Neural progenitor cell (in vitro differentiated cells): ENCODE measurements at regions not wholly inside any gene's neighbourhood (a gene's known extent, or its start where the extent isn't known, plus 50 kb on each side); places are given as distances from the start of the nearest gene placed in this dataset.

ENCODE experiments used
- DNase-seq: peaks from one replicate; pipeline ENCODE4 v3.0.0-alpha.2; 2016; ENCODE audit warnings: low spot score
- H2AFZ ChIP-seq: fragments of 200-600 bp; sonication (generic); replicated peaks from 2 replicates; pipeline ENCODE4 v1.6.1; 2016; ENCODE audit warnings: antibody characterized with exemption
- H3F3A ChIP-seq: fragments of 200-600 bp; sonication (generic); 2 replicates; pipeline ENCODE4 v1.6.1; 2016; ENCODE audit warnings: antibody characterized with exemption, low read depth
- H3K27ac ChIP-seq: fragments of 200-600 bp; sonication (generic); 2 replicates; pipeline ENCODE4 v1.5.1; 2016; ENCODE audit warnings: mild to moderate bottlenecking
- H3K27me3 ChIP-seq: fragments of 200-600 bp; sonication (generic); 2 replicates; pipeline ENCODE4 v1.6.1; 2016; ENCODE audit warnings: mild to moderate bottlenecking, moderate library complexity
- H3K36me3 ChIP-seq: fragments of 200-600 bp; sonication (generic); 2 replicates; pipeline ENCODE4 v1.5.1; 2016
- H3K4me1 ChIP-seq: fragments of 200-600 bp; sonication (generic); 2 replicates; pipeline ENCODE4 v1.6.1; 2016; ENCODE audit warnings: mixed run types
- H3K4me2 ChIP-seq: fragments of 200-600 bp; sonication (generic); 2 replicates; pipeline ENCODE4 v1.6.1; 2016
- H3K4me3 ChIP-seq: fragments of 200-600 bp; sonication (generic); 2 replicates; pipeline ENCODE4 v1.5.1; 2016
- H3K79me2 ChIP-seq: fragments of 200-600 bp; sonication (generic); 2 replicates; pipeline ENCODE4 v1.6.1; 2016; ENCODE audit warnings: low read depth
- H3K9ac ChIP-seq: fragments of 200-600 bp; sonication (generic); 2 replicates; pipeline ENCODE4 v1.6.1; 2016
- H3K9me3 ChIP-seq: fragments of 200-600 bp; sonication (generic); 2 replicates; pipeline ENCODE4 v1.5.1; 2016; ENCODE audit warnings: low read depth
- H4K20me1 ChIP-seq: fragments of 200-600 bp; sonication (generic); 2 replicates; pipeline ENCODE4 v1.6.1; 2016; ENCODE audit warnings: low read depth
- H3K27ac Mint-ChIP-seq: 3 replicates; pipeline ENCODE4 v1.8.0; 2021; ENCODE audit warnings: mixed read lengths
- H3K27me3 Mint-ChIP-seq: 2 replicates; pipeline ENCODE4 v1.8.0; 2022; ENCODE audit warnings: low read depth, mild to moderate bottlenecking, inconsistent platforms, moderate library complexity, mixed read lengths; ENCODE audit not compliant: insufficient read depth
- H3K36me3 Mint-ChIP-seq: 3 replicates; pipeline ENCODE4 v1.8.0; 2021; ENCODE audit warnings: mixed read lengths
- H3K4me1 Mint-ChIP-seq: 3 replicates; pipeline ENCODE4 v1.8.0; 2021; ENCODE audit warnings: mixed read lengths
- H3K4me3 Mint-ChIP-seq: 3 replicates; pipeline ENCODE4 v1.8.0; 2021; ENCODE audit warnings: mild to moderate bottlenecking, moderate library complexity, mixed read lengths
- H3K9me3 Mint-ChIP-seq: 3 replicates; pipeline ENCODE4 v1.8.0; 2020; ENCODE audit warnings: mixed read lengths
- CTCF ChIP-seq: fragments of 200-600 bp; sonication (generic); IDR thresholded peaks from 2 replicates; pipeline ENCODE4 v1.5.1; 2017; ENCODE audit warnings: antibody characterized with exemption, mild to moderate bottlenecking
- EZH2 ChIP-seq: fragments of 200-600 bp; sonication (generic); IDR thresholded peaks from 2 replicates; pipeline ENCODE4 v1.6.1; 2017; ENCODE audit warnings: antibody characterized with exemption, mild to moderate bottlenecking, moderate library complexity
- EZH2phosphoT487 ChIP-seq: fragments of 200-600 bp; sonication (generic); IDR thresholded peaks from 2 replicates; pipeline ENCODE4 v1.6.1; 2017; ENCODE audit warnings: antibody characterized with exemption

GRCh38 chr7:33729726-33730125 is 175.6 kb upstream of the BMPER start:
- no peaks in the 10 kb centered on the region for H3K27me3 ChIP-seq
- peaks cover 10% of the 10 kb centered on the region for H3K4me1 Mint-ChIP-seq
- no peak for DNase-seq
- H3K4me3 Mint-ChIP-seq, result no peak overlapping the region
- H3K9me3 Mint-ChIP-seq, result no peaks in the 10 kb centered on the region
- H3K27ac Mint-ChIP-seq, result no peak overlapping the region
- no peaks in the 10 kb centered on the region for H3K79me2 ChIP-seq
- H3K4me3 ChIP-seq, result no peak overlapping the region
- H3K4me1 ChIP-seq, result peaks cover 22% of the 10 kb centered on the region
- H3K9ac ChIP-seq, result no peak overlapping the region
- no peak overlapping the region for H3K4me2 ChIP-seq
- no peaks in the 10 kb centered on the region for H3F3A ChIP-seq
- no peaks in the 10 kb centered on the region for H3K36me3 ChIP-seq
- TF ChIP-seq CTCF (no peak), EZH2phosphoT487 (no peak), EZH2 (no peak)
- H2AFZ ChIP-seq, result no peak overlapping the region
- H3K9me3 ChIP-seq, result no peaks in the 10 kb centered on the region
- no peaks in the 10 kb centered on the region for H4K20me1 ChIP-seq
- H3K36me3 Mint-ChIP-seq, result no peaks in the 10 kb centered on the region
- H3K27ac ChIP-seq, result no peak overlapping the region
- H3K27me3 Mint-ChIP-seq, result peaks cover 3% of the 10 kb centered on the region

- Mint-ChIP-seq H3K36me3 (no peaks in the 10 kb centered on the region), H3K4me3 (no peak overlapping the region), H3K4me1 (peaks cover 10% of the 10 kb centered on the region), H3K9me3 (no peaks in the 10 kb centered on the region), H3K27ac (no peak overlapping the region), H3K27me3 (peaks cover 3% of the 10 kb centered on the region)
- no peak overlapping the region for H3K27ac ChIP-seq
- no peaks in the 10 kb centered on the region for H4K20me1 ChIP-seq
- H3K36me3 ChIP-seq, result no peaks in the 10 kb centered on the region
- no peak overlapping the region for H3K4me2 ChIP-seq
- no peak overlapping the region for H3K9ac ChIP-seq
- TF ChIP-seq CTCF (no peak), EZH2phosphoT487 (no peak), EZH2 (no peak)
- no peak overlapping the region for H3K4me3 ChIP-seq
- DNase-seq, result no peak
- no peak overlapping the region for H2AFZ ChIP-seq
- H3F3A ChIP-seq, result no peaks in the 10 kb centered on the region
- peaks cover 22% of the 10 kb centered on the region for H3K4me1 ChIP-seq
- no peaks in the 10 kb centered on the region for H3K9me3 ChIP-seq
- H3K27me3 ChIP-seq, result no peaks in the 10 kb centered on the region
- no peaks in the 10 kb centered on the region for H3K79me2 ChIP-seq
These were observed 174.4 kb upstream of the BMPER start for GRCh38 chr7:33730958-33731357.

DNA sequence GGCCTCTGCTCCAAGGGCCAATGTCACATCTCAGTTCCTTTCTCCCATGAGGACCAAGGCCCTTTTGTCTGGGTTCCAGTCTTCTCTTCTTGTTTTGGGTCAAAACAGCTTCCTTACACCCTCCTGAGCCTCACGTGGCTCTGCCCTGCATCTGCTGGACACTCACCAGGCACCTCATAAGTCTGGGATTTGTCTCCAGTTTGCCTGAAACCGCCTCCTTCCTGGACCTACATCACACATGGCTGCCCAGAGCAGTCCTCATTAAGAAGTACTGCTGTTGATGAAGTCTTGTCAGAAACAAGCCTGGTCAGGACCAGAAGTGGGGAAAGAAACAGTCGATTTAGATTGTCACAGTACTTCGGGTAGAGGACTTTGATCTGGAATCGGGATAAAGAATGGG is 173.4 kb upstream of the BMPER start:
- H3K36me3 ChIP-seq, result no peaks in the 10 kb centered on the region
- H2AFZ ChIP-seq, result no peak overlapping the region
- H3K9me3 ChIP-seq, result no peaks in the 10 kb centered on the region
- peaks cover 3% of the 10 kb centered on the region for H3K27me3 Mint-ChIP-seq
- no peak overlapping the region for H3K27ac Mint-ChIP-seq
- H3K36me3 Mint-ChIP-seq, result no peaks in the 10 kb centered on the region
- no peak overlapping the region for H3K4me3 Mint-ChIP-seq
- no peak for DNase-seq
- peaks cover 5% of the 10 kb centered on the region for H3K4me1 Mint-ChIP-seq
- no peaks in the 10 kb centered on the region for H3F3A ChIP-seq
- no peak overlapping the region for H3K9ac ChIP-seq
- H4K20me1 ChIP-seq, result no peaks in the 10 kb centered on the region
- no peak overlapping the region for H3K4me2 ChIP-seq
- no peaks in the 10 kb centered on the region for H3K27me3 ChIP-seq
- no peak for TF ChIP-seq EZH2phosphoT487
- TF ChIP-seq CTCF, result no peak
- TF ChIP-seq EZH2, result no peak
- H3K4me3 ChIP-seq, result no peak overlapping the region
- H3K9me3 Mint-ChIP-seq, result no peaks in the 10 kb centered on the region
- peaks cover 13% of the 10 kb centered on the region for H3K4me1 ChIP-seq
- H3K27ac ChIP-seq, result no peak overlapping the region
- H3K79me2 ChIP-seq, result no peaks in the 10 kb centered on the region

DNA sequence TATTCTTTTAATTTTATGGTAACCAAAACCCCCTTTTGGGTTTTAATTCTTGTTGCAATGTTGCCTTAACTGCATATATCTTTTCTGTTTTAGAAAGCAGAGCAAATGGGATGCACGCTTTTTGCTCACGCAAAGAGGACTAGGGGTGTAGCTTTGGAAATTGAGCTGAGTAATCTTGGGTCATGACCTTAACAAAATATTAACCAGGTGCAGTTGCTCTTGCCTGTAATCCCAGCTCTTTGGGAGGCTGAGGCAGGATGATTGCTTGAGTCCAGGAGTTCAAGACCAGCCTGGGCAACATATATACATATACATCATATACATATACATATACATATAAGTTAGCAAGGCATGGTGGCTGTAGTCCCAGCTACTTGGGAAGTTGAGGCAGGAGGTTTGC is 172.9 kb upstream of the BMPER start:
- Histone ChIP-seq H3K27me3 (no peaks in the 10 kb centered on the region), H3K9ac (no peak overlapping the region), H3F3A (no peaks in the 10 kb centered on the region), H2AFZ (no peak overlapping the region), H3K36me3 (no peaks in the 10 kb centered on the region), H3K4me3 (no peak overlapping the region), H3K27ac (no peak overlapping the region), H4K20me1 (no peaks in the 10 kb centered on the region), H3K4me1 (peaks cover 8% of the 10 kb centered on the region), H3K9me3 (no peaks in the 10 kb centered on the region), H3K79me2 (no peaks in the 10 kb centered on the region), H3K4me2 (no peak overlapping the region)
- Mint-ChIP-seq H3K4me3 (no peak overlapping the region), H3K36me3 (no peaks in the 10 kb centered on the region), H3K9me3 (no peaks in the 10 kb centered on the region), H3K4me1 (peaks cover 1% of the 10 kb centered on the region), H3K27ac (peak overlapping the region; percentile 63), H3K27me3 (peaks cover 3% of the 10 kb centered on the region)
- TF ChIP-seq EZH2 (no peak), EZH2phosphoT487 (no peak), CTCF (no peak)
- DNase-seq, result no peak
